GM06990 (cell line): ENCODE measurements at regions not wholly inside any gene's neighbourhood (a gene's known extent, or its start where the extent isn't known, plus 50 kb on each side); places are given as distances from the start of the nearest gene placed in this dataset.

ENCODE experiments used
- DNase-seq: peaks from one replicate; pipeline ENCODE4 v3.0.0-alpha.2; 2011; ENCODE audit not compliant: insufficient read length; ENCODE audit errors: extremely low read depth
- H3K27me3 ChIP-seq: replicated peaks from 2 replicates; pipeline ENCODE4 v1.6.0; 2011; ENCODE audit warnings: low read length; ENCODE audit not compliant: control insufficient read depth, insufficient read depth
- H3K36me3 ChIP-seq: 2 replicates; pipeline ENCODE4 v1.5.1; 2011; ENCODE audit warnings: low read length; ENCODE audit not compliant: control insufficient read depth, insufficient read depth
- H3K4me3 ChIP-seq: replicated peaks from 2 replicates; pipeline ENCODE4 v1.5.1; 2011; ENCODE audit warnings: low read depth, mild to moderate bottlenecking, control low read depth, low read length
- CTCF ChIP-seq: IDR thresholded peaks from 2 replicates; pipeline ENCODE4 v1.5.1; 2011; ENCODE audit warnings: low read length, control low read depth, mild to moderate bottlenecking, inconsistent platforms; ENCODE audit not compliant: insufficient read depth, poor library complexity, severe bottlenecking

DNA sequence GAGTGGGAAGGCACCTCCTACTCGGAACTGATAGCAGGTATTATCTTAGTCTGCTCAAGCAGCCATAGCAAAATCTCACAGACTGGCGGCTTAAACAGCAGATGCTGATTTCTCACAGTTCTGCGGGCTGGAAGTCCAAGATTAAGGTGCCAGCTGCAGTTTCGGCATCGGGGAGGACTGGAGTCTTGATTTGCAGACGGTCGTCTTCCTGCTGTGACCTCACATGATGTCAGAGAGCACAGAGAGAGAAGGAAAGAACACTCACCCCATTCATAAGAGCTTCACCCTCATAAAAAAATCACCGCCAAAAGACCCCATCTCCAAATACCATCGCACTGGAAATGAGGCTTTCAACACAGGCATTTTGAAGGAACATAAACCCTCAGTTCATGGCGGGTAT, 216.5 kb upstream of the PITRM1 start:
- no peak overlapping the region for H3K4me3 ChIP-seq
- DNase-seq, result no peak
- no peaks in the 10 kb centered on the region for H3K27me3 ChIP-seq
- H3K36me3 ChIP-seq, result no peaks in the 10 kb centered on the region
- TF ChIP-seq CTCF, result no peak

DNA sequence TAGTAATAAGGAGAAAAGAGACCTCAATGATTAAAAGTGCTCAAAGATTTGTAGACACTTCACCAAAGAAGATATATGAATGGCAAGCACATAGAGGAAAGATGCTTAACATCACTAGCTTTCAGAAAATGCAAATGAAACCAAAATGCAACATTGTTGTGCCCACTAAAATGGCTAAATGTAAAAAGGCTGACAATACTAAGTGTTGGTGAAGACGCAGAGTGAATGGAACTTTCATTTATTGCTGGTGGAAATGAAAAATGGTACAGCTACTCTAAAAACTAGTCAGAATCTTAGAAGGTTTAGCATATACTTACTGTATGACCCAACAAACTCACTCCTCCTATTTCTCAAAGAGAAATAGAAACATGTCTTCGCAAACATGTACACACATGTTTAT, 212.9 kb upstream of the PITRM1 start:
- Histone ChIP-seq H3K27me3 (no peaks in the 10 kb centered on the region; the same call in 1 of the 2 replicates), H3K36me3 (no peaks in the 10 kb centered on the region), H3K4me3 (no peak overlapping the region)
- no peak for DNase-seq
- TF ChIP-seq CTCF, result no peak

GRCh38 chr10:3382092-3382491, 209.5 kb upstream of the PITRM1 start:
- no peaks in the 10 kb centered on the region; the same call in 1 of the 2 replicates for H3K27me3 ChIP-seq

DNA sequence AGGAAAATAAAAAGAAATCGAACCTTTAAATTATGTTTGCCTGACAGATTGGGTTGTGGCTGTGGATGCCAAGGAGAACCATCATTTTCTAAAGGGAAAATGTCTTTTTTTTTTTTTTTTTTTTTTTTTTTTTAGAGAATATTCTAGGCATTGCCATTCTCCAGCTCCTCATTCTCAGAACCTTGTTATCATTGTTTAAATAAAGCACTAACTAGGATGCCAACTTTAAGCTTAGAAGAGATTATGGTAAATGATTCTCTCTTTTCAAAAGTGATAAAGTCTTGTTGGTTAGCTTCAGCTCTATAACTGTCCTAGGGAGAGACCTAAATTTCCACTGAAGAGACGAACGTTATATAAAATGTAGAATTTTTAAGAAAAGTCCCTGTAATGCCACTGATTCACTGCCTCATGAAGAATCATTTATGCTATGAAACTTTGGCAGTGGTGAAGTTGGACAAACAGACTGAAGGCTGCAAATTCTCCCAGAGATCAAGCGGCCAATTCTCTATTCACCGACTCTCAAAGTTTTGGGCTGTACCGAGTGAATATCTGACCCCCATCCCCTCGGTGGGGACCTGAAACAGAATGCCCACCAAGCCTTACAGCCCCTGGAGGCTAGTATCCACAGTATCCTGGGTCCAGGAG, 207.9 kb upstream of the PITRM1 start:
- no peak for DNase-seq
- H3K36me3 ChIP-seq, result no peaks in the 10 kb centered on the region
- H3K4me3 ChIP-seq, result no peak overlapping the region
- H3K27me3 ChIP-seq, result no peaks in the 10 kb centered on the region; the same call in 1 of the 2 replicates
- no peak for TF ChIP-seq CTCF

More at GRCh38 chr10:3382092-3382491, 209.5 kb upstream of the PITRM1 start:
- Histone ChIP-seq H3K36me3 (no peaks in the 10 kb centered on the region), H3K4me3 (no peak overlapping the region)
- TF ChIP-seq CTCF, result no peak
- no peak for DNase-seq

GRCh38 chr10:3376631-3377030, 204.0 kb upstream of the PITRM1 start:
- Histone ChIP-seq H3K4me3 (no peak overlapping the region), H3K27me3 (no peaks in the 10 kb centered on the region; the same call in 1 of the 2 replicates), H3K36me3 (no peaks in the 10 kb centered on the region)
- no peak for TF ChIP-seq CTCF
- no peak for DNase-seq

GRCh38 chr10:3375505-3375904, 202.9 kb upstream of the PITRM1 start:
- H3K36me3 ChIP-seq, result no peaks in the 10 kb centered on the region
- H3K4me3 ChIP-seq, result no peak overlapping the region
- TF ChIP-seq CTCF, result no peak
- no peaks in the 10 kb centered on the region for H3K27me3 ChIP-seq
- DNase-seq, result no peak
